NCI-H187 treated with DMSO at 0.1 percent for 48 hours (cell line): ENCODE measurements at regions not wholly inside any gene's neighbourhood (a gene's known extent, or its start where the extent isn't known, plus 50 kb on each side); places are given as distances from the start of the nearest gene placed in this dataset.

Source experiments
- DNase-seq: peaks from one replicate; lab custom pipeline; 2025; lab: John Stamatoyannopoulos, UW

DNA sequence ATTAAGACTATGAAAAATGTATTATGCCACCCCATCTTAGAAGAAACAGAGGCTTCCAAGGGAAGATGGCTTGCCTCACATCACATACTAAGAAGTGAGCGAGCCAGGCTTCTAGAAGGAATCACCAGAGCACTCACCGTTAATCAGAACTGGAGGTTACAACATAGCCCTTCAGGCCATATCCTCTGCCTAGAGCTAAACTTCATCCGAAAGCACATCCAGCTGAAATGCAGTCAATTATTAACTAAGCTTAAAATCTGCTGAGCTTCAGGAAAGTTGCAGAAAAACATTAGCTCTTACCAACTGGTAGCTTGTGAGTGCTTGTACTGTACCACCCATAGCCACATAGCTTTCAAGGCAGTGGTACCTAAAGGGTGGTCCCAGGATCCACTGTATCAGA, 483.2 kb downstream of the TBL1XR1 start:
- DNase-seq = no peak

- no peak for DNase-seq
These were observed 485.1 kb downstream of the TBL1XR1 start for GRCh38 chr3:176712191-176712590.

DNA sequence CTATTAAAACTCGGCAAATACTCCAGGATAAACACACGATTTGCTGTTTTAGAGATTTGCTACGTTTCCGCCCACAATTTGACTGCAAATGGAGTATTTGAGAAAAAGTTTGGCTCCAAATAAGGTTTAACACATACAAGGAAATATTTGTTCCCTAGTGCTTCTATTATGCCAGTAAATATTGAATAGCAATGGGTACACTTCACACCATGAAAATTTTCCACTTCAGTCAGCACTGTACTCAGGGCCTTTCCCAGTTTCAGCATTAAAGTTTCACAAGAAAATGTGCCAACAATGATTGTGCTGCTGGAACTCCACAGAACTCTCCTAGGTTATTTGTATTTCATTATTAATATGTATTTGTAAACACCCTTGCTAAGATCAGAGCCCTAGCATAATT, 498.0 kb downstream of the TBL1XR1 start:
- DNase-seq = no peak

- DNase-seq = no peak
These were observed 499.9 kb downstream of the TBL1XR1 start for GRCh38 chr3:176697284-176697889.

DNA sequence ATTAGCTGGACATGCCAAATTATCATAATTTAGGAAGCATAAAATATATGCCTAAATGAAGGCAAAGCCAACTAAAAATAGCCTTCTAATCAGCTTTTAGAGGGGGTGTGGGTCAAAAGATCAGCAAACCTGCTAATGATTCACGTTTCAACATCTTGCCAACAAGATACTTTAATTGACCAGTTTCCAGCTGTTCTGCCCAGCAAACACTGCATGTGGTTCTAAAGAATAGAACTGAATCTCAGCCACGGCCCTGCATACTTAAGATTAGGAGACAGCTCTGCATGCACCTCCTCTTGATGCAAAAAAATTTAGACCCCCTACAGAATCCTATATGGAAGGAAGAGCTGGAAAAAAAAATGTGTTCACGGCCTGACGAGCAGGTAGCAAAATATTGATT, 500.5 kb downstream of the TBL1XR1 start:
- no peak for DNase-seq

DNA sequence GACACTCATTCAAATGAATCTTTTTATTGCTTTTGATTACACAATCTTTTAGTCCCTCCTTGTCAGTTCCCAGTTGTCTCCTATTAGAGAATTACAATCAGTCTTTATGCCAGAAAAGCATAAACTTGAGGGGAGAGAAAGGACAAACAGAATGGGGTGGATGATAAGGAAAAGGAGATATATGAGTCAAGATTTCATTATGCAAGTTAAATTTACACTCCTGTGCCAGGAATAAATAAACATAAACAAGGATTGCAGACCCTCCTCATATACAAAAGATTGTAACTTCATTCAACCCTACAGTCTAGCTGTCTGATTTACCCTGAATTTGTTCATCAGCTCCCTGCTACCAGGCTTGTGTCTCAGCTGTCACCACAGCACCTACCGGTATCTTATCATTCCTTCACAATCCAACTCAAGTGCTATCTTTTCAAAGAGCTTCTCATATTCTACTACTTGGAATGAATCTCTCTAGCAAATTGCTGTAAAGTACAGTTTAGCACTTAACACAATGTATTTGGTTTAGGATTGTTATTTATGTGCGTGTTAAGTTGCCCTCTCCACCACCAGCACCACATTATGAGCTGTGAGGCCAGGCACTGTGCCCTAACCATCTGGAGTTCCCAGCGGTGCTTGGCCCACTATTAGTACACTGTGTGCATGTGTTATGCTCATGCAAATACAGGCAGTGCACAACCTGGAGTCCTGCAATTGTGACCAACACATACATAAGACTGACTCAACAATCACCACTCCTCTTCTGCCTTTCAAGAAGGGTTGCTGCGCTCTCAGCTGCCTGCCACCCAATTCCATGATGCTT, 504.1 kb downstream of the TBL1XR1 start:
- DNase-seq = peak; percentile 30

- no peak for DNase-seq
These were observed 504.9 kb downstream of the TBL1XR1 start for GRCh38 chr3:176692199-176692965.

DNA sequence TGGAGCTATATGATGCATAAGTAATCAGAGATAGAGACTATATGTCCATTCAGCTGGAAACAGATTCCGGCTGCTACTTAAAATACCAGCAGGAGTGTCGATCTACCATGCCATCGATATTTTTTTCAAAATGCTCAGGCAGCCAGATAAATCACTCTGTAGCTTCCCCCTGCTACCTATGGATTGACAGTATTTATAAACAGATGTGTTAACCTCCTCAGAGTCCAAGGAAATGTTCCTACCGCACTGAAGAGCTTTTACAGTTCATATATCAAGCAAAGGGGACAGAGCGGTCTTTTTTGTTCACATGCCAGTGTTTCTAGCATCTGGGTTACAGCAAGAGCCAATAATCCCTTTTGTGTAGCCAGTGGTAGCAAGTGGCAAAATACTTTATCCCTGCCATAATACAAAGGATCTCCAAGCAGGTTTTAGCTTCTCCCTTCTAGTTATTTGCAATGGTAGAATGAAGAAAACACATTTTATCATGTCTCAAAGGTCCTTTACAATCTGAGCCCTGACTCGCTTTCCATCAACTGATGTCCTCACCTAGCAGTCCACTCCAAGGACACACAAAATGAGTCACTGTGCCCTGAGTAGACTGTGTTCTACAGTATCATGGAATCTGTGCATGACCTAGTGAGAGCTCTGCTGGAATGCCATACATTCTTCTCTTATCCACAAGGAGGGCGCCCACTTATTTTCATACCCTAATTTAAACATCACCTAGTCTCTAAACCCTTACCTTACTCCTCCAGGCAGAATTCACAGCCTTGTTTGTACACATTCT, 507.0 kb downstream of the TBL1XR1 start:
- DNase-seq = no peak

DNA sequence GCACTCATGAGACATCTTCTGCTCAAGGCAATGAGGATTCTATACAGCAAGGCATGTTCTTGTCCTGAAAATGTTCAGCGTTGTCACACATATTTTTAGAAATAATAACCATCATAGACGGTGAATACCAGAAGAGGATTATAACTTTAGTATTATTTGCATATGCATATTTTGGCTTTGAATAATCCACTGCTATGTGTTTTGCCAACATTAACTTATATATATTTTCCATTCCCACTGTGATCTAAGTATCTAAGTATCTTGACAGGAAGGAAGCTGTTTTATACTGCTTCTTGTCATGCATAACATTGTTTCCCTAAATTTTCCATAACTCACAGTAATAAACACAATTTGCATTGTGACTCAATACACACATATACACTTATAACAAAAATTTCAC, 509.5 kb downstream of the TBL1XR1 start:
- no peak for DNase-seq

GRCh38 chr3:176683382-176683781, 513.9 kb downstream of the TBL1XR1 start:
- DNase-seq = no peak

- DNase-seq = no peak
These were observed 533.1 kb downstream of the TBL1XR1 start for GRCh38 chr3:176663837-176664831.

DNA sequence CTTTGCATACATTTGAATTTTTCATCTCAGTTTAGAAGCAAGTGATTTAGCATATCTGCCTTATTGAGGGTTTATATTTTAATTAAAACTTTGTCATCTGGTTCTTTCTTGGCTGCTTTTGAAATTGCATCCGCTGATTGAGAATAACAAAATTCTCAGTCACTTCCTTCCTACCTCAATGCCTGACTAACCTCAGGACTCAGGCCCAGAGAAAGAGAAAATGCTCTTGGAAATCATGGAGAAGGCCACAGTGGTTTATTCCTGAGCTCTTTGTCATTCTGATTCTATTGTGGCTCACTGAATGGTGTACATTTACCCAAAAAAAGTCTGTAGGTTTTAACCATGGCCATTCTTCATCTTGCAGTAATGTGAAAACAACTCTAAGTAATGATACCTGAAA, 533.9 kb downstream of the TBL1XR1 start:
- no peak for DNase-seq

DNA sequence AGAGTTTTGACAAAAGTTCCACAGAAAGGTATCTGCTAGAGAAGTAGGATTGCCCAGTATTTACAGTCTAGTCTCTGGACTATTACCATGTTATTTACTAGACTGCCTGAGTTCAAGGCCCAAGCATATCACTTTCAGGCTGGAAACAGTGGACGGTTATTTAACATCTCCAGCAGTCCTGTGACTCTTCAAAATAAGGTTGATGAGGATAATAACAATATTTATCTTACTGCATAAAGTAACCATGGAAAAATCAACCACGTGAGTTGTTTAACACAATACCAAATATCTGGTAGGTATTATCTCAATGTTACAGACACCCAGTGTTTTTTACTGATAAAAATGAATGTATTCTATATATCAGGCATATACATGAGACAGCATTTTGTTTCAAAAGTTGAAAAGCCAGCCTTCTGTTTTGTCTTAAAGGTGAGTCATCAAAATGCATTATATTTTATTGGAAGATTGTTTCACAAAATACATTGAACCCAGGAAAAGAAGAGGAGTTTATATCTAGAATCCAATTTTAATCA, 535.8 kb downstream of the TBL1XR1 start:
- no peak for DNase-seq

GRCh38 chr3:176655404-176656094, 541.7 kb downstream of the TBL1XR1 start:
- DNase-seq = no peak

GRCh38 chr3:176651622-176652021, 545.7 kb downstream of the TBL1XR1 start:
- no peak for DNase-seq

DNA sequence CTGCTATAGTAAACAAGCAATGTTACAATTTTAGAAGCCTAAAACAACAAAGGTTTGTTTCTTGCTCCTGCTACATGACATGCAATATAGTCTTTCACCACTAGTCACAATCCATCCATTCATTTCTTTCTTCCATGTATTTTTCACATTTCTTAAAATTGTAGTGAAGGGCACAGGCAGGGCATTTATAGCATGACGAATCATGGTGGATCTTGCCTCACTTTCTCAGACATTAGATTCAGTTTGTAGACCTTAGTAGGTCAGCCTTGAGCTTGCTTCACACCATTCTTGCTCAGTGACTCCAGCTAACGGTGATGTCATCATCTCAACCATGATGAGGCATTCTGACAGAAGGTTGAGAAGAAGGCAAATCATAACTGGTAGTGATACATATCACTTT, 546.8 kb downstream of the TBL1XR1 start:
- DNase-seq = no peak

DNA sequence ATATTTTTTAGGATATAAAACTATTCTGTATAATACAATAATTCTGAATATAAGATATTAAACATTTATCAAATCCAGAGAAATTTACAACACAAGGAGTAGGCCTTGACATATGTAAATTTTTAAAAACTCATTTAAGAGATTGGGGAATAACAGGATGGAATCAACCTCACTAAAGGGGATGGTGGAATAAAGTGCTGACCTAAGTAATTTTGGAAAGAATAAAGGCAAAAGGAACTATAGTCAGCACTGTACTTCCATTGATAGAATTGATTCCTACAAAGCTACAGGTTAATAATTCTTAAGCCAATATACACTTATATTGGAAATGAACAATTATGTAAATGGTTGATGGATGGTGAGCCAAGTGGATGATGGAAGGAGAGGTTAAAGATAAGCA, 549.3 kb downstream of the TBL1XR1 start:
- no peak for DNase-seq

- no peak for DNase-seq
These were observed 563.8 kb downstream of the TBL1XR1 start for GRCh38 chr3:176633511-176633910.

DNA sequence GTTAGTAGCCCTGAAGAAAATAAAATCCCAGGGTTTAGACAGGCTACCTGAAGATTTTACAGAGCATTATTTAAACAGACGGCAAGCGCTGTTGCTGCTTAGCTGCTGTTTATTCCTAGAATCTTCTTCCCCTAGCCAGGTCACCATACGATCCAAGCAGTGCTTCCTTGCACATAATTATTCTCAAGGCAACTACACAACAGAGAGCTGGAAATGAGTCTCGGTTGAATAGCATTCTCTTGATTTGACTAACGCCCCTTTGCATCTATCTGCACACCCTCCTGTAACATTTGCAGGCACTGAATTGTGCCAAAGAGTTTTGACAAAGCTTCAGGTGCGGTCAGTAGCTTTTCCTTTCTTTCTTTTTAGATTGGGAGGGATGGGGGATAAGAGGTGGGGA, 564.4 kb downstream of the TBL1XR1 start:
- no peak for DNase-seq

DNA sequence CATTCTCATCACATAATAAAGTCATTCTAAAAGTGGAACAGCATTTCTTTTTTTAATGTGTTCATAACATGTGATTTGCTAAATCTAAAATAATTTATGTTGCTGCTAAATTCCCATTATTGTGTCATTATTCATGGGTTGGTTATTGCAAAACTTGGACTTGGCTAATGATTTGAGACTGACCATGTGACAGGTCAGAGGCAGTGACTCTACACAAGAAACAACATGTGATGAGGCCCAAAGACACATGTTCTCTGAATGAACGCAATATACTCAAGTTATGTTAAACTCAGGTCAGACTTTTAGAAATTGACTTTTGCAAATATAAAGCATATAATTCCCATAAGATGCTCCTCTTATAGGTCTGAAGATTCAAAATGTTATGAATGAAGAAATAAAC, 566.1 kb downstream of the TBL1XR1 start:
- no peak for DNase-seq
